VCaP (cell line): ENCODE measurements at regions not wholly inside any gene's neighbourhood (a gene's known extent, or its start where the extent isn't known, plus 50 kb on each side); places are given as distances from the start of the nearest gene placed in this dataset.
A peak's percentile ranks its signal among the peaks of the same experiment; 100 is the strongest.

ENCODE experiments used
- H3K27ac ChIP-seq: fragments of 450-650 bp; 2 replicates; pipeline ENCODE4 v1.5.1; 2017
- TF ChIP-seq, protein P1 (sequence below): fragments of 450-650 bp; conservative IDR thresholded peaks from 2 replicates; pipeline ENCODE4 v1.5.1; 2017; ENCODE audit warnings: mild to moderate bottlenecking, moderate library complexity

DNA sequence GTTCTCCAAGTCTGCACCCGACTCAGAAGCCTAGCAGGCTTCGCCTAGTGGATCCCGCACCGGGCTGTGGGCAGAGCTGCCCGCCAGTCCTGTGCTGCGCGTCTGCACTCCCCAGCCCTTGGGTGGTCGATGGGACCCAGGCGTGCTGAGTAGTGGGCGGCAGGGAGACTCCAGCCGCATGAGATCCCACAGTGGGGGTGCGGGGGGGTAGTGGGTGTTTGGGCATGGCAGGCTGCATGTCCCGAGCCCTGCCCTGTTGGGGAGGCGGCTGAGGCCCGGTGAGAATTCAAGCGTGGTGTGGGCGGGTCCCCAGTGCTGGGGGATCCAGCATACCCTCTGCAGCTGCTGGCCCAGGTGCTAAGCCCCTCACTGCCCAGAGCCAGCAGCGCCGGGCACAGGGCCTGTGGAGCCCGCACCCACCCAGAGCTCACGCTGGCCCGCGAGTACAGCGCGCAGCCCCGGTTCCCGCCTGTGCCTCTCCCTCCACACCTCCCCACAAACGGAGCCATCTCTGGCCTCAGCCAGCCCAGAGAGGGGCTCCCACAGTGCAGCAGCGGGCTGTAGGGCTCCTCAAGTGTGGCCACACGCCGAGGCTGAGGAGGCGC is 53.9 kb upstream of the BNC2 start:
- H3K27ac ChIP-seq = no peak overlapping the region
- TF ChIP-seq, protein P1, sequence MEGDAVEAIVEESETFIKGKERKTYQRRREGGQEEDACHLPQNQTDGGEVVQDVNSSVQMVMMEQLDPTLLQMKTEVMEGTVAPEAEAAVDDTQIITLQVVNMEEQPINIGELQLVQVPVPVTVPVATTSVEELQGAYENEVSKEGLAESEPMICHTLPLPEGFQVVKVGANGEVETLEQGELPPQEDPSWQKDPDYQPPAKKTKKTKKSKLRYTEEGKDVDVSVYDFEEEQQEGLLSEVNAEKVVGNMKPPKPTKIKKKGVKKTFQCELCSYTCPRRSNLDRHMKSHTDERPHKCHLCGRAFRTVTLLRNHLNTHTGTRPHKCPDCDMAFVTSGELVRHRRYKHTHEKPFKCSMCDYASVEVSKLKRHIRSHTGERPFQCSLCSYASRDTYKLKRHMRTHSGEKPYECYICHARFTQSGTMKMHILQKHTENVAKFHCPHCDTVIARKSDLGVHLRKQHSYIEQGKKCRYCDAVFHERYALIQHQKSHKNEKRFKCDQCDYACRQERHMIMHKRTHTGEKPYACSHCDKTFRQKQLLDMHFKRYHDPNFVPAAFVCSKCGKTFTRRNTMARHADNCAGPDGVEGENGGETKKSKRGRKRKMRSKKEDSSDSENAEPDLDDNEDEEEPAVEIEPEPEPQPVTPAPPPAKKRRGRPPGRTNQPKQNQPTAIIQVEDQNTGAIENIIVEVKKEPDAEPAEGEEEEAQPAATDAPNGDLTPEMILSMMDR = no peak

GRCh38 chr9:16921855-16922254 is 51.4 kb upstream of the BNC2 start:
- TF ChIP-seq, protein P1 = peak; percentile 38
- no peak overlapping the region for H3K27ac ChIP-seq
